Karpas-422 (cell line): ENCODE measurements at regions not wholly inside any gene's neighbourhood (a gene's known extent, or its start where the extent isn't known, plus 50 kb on each side); places are given as distances from the start of the nearest gene placed in this dataset.
"Not testable (repeated sequence)": the region's sequence is repeated elsewhere in the genome, so short reads cannot be mapped to it uniquely, and the experiment has no call there.

Source experiments
- DNase-seq: peaks from one replicate; pipeline ENCODE4 v3.0.0-alpha.2; 2015
- H2AFZ ChIP-seq: fragments of 200-600 bp; sonication (generic); 2 replicates; pipeline ENCODE4 v1.6.1; 2014; ENCODE audit warnings: antibody characterized with exemption, low read length, mixed read lengths
- H3K27ac ChIP-seq: fragments of 200-600 bp; sonication (generic); 2 replicates; pipeline ENCODE4 v1.5.1; 2014; ENCODE audit warnings: mild to moderate bottlenecking, low read length, moderate library complexity
- H3K27me3 ChIP-seq: fragments of 200-600 bp; sonication (generic); 2 replicates; pipeline ENCODE4 v1.6.1; 2014; ENCODE audit warnings: low read length, mixed read lengths
- H3K36me3 ChIP-seq: fragments of 200-600 bp; sonication (generic); 2 replicates; pipeline ENCODE4 v1.6.1; 2014; ENCODE audit warnings: low read length, mixed read lengths; ENCODE audit not compliant: insufficient read depth
- H3K4me1 ChIP-seq: fragments of 200-600 bp; sonication (generic); 2 replicates; pipeline ENCODE4 v1.6.1; 2014; ENCODE audit warnings: mild to moderate bottlenecking, low read length, mixed read lengths
- H3K4me2 ChIP-seq: fragments of 200-600 bp; sonication (generic); 2 replicates; pipeline ENCODE4 v1.6.1; 2014; ENCODE audit warnings: low read length, low read depth, mild to moderate bottlenecking; ENCODE audit not compliant: poor library complexity, severe bottlenecking
- H3K4me3 ChIP-seq: fragments of 200-600 bp; sonication (generic); 2 replicates; pipeline ENCODE4 v1.5.1; 2014; ENCODE audit warnings: mild to moderate bottlenecking, antibody characterized with exemption, low read length, mixed read lengths
- H3K79me2 ChIP-seq: fragments of 200-600 bp; sonication (generic); 2 replicates; pipeline ENCODE4 v1.6.1; 2014; ENCODE audit warnings: mild to moderate bottlenecking, low read length, mixed read lengths
- H3K9ac ChIP-seq: fragments of 200-600 bp; sonication (generic); 2 replicates; pipeline ENCODE4 v1.6.0; 2014; ENCODE audit warnings: low read length
- H3K9me2 ChIP-seq: fragments of 200-600 bp; sonication (generic), shearing (Covaris generic); replicated peaks from 2 replicates; pipeline ENCODE4 v1.6.0; 2014; ENCODE audit warnings: mild to moderate bottlenecking, low read length, moderate library complexity; ENCODE audit not compliant: insufficient read depth
- H3K9me3 ChIP-seq: fragments of 300-700, 200-600 bp; sonication (generic); 2 replicates; pipeline ENCODE4 v1.6.1; 2014; ENCODE audit warnings: low read length, mixed read lengths
- H4K20me1 ChIP-seq: fragments of 200-600 bp; sonication (generic); 2 replicates; pipeline ENCODE4 v1.6.1; 2014; ENCODE audit warnings: mild to moderate bottlenecking, antibody characterized with exemption, low read length, low read depth; ENCODE audit not compliant: insufficient read depth

- H3K27ac ChIP-seq, DNase-seq, H3K9ac ChIP-seq, H3K79me2 ChIP-seq, H3K9me2 ChIP-seq, H3K4me3 ChIP-seq, H3K4me2 ChIP-seq, H3K9me3 ChIP-seq, H3K36me3 ChIP-seq, H3K27me3 ChIP-seq, H4K20me1 ChIP-seq, H3K4me1 ChIP-seq, H2AFZ ChIP-seq: not testable (repeated sequence)
Measured at GRCh38 chr20:25774711-25775110, 78.1 kb upstream of the ZNF337 start.

- not testable (repeated sequence) for H3K9me3 ChIP-seq, H3K79me2 ChIP-seq, H3K27me3 ChIP-seq, H3K27ac ChIP-seq, H4K20me1 ChIP-seq, DNase-seq, H3K9ac ChIP-seq, H2AFZ ChIP-seq, H3K4me3 ChIP-seq, H3K9me2 ChIP-seq, H3K4me1 ChIP-seq, H3K36me3 ChIP-seq, H3K4me2 ChIP-seq
Measured at GRCh38 chr20:25774203-25774602, 77.5 kb upstream of the ZNF337 start.

DNA sequence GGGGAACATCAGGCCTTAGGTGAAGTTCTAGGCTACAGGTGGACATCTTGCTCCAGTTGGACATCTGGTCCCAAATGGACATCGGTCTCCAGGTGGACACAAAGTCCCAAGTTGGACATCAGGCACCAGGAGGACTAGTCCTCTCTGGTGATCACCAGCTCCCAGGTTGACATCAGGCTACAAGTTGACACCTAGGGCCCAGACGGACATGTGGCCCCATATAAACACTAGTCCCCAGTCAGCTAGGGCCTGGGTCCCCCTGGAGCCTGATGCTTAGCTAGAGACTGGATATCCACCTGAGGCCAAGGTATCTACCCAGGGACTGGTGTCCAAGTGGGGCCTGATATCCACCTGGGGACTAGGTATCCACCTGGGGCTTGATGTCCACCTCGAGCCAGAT is 75.8 kb upstream of the ZNF337 start:
- not testable (repeated sequence) for H3K4me3 ChIP-seq, H3K4me1 ChIP-seq

GRCh38 chr20:25771818-25772217 is 75.2 kb upstream of the ZNF337 start:
- not testable (repeated sequence) for H3K4me3 ChIP-seq, H3K27ac ChIP-seq, H3K4me2 ChIP-seq, DNase-seq, H4K20me1 ChIP-seq, H3K9ac ChIP-seq, H2AFZ ChIP-seq, H3K9me3 ChIP-seq, H3K36me3 ChIP-seq, H3K27me3 ChIP-seq, H3K4me1 ChIP-seq, H3K9me2 ChIP-seq, H3K79me2 ChIP-seq

More for the DNA sequence above, 75.8 kb upstream of the ZNF337 start:
- H3K9me2 ChIP-seq, H3K27me3 ChIP-seq, H3K79me2 ChIP-seq, DNase-seq, H4K20me1 ChIP-seq, H3K36me3 ChIP-seq, H2AFZ ChIP-seq, H3K27ac ChIP-seq, H3K9me3 ChIP-seq, H3K4me2 ChIP-seq, H3K9ac ChIP-seq: not testable (repeated sequence)

- no peaks in the 10 kb centered on the region for H3K4me1 ChIP-seq
- no peaks in the 10 kb centered on the region for H3K9me2 ChIP-seq
- H3K9me3 ChIP-seq = no peaks in the 10 kb centered on the region
- no peak overlapping the region for H3K4me2 ChIP-seq
- H3K4me3 ChIP-seq = no peak overlapping the region
- DNase-seq = no peak
- H3K27ac ChIP-seq = no peak overlapping the region
- no peak overlapping the region for H2AFZ ChIP-seq
- H3K27me3 ChIP-seq = no peaks in the 10 kb centered on the region
- no peaks in the 10 kb centered on the region for H4K20me1 ChIP-seq
- no peaks in the 10 kb centered on the region for H3K79me2 ChIP-seq
- H3K9ac ChIP-seq = no peak overlapping the region
- no peaks in the 10 kb centered on the region for H3K36me3 ChIP-seq
Measured at GRCh38 chr20:25761596-25761995, 64.9 kb upstream of the ZNF337 start.

- H2AFZ ChIP-seq, H3K4me2 ChIP-seq, DNase-seq, H3K9ac ChIP-seq, H3K9me3 ChIP-seq, H3K4me3 ChIP-seq, H3K36me3 ChIP-seq, H3K79me2 ChIP-seq, H3K27ac ChIP-seq, H3K9me2 ChIP-seq, H3K4me1 ChIP-seq, H3K27me3 ChIP-seq, H4K20me1 ChIP-seq: not testable (repeated sequence)
Measured at GRCh38 chr20:25761046-25761445, 64.4 kb upstream of the ZNF337 start.

- Histone ChIP-seq H3K79me2 (no peaks in the 10 kb centered on the region), H3K27ac (no peak overlapping the region), H3K4me3 (peak overlapping the region; percentile 56), H3K4me2 (peak overlapping the region; percentile 61), H3K4me1 (peaks cover 8% of the 10 kb centered on the region), H3K36me3 (no peaks in the 10 kb centered on the region), H3K9me3 (no peaks in the 10 kb centered on the region), H2AFZ (peak overlapping the region; percentile 70; the same call in 1 of the 2 replicates), H3K9ac (peak overlapping the region; percentile 62), H3K27me3 (no peaks in the 10 kb centered on the region), H4K20me1 (no peaks in the 10 kb centered on the region), H3K9me2 (no peaks in the 10 kb centered on the region)
- DNase-seq = peak; percentile 78
Measured at GRCh38 chr20:25750765-25751696, 54.4 kb upstream of the ZNF337 start.

- H3K4me2 ChIP-seq = peak overlapping the region; percentile 61
- peak overlapping the region; percentile 70; the same call in 1 of the 2 replicates for H2AFZ ChIP-seq
Measured at GRCh38 chr20:25750220-25750764, 53.6 kb upstream of the ZNF337 start.

More at GRCh38 chr20:25750220-25750764, 53.6 kb upstream of the ZNF337 start:
- Histone ChIP-seq H4K20me1 (no peaks in the 10 kb centered on the region), H3K27ac (no peak overlapping the region), H3K79me2 (no peaks in the 10 kb centered on the region), H3K9me3 (no peaks in the 10 kb centered on the region), H3K36me3 (no peaks in the 10 kb centered on the region), H3K9ac (peak overlapping the region; percentile 62), H3K27me3 (no peaks in the 10 kb centered on the region), H3K9me2 (no peaks in the 10 kb centered on the region), H3K4me3 (peak overlapping the region; percentile 46; the same call in 1 of the 2 replicates), H3K4me1 (peaks cover 8% of the 10 kb centered on the region)
- peak; percentile 37 for DNase-seq
